Esophagus squamous epithelium (tissue), 5 donors: ENCODE measurements at regions not wholly inside any gene's neighbourhood (a gene's known extent, or its start where the extent isn't known, plus 50 kb on each side); places are given as distances from the start of the nearest gene placed in this dataset.

Experiments used
- DNase-seq: peaks from one replicate; lab custom pipeline; 2025; lab: John Stamatoyannopoulos, UW
- H3K27ac ChIP-seq, 4 donors: fragments of 200-600 bp; sonication (generic); one replicate each; pipeline ENCODE4 v1.5.1; 2016 to 2019; ENCODE audit warnings: mild to moderate bottlenecking in 1 of 4
- H3K27me3 ChIP-seq, 4 donors: fragments of 200-600 bp; sonication (generic); 1 replicate in 3 of 4; 2 replicates in 1 of 4; pipeline versions ENCODE4 v1.5.1 to v1.6.0; 2017 to 2021; ENCODE audit warnings: antibody characterized with exemption in 1 of 4
- H3K36me3 ChIP-seq, 3 donors: fragments of 200-600 bp; sonication (generic); one replicate each; pipeline ENCODE4 v1.5.1; 2016 to 2019
- H3K4me1 ChIP-seq, 3 donors: fragments of 200-600 bp; sonication (generic); one replicate each; pipeline ENCODE4 v1.5.1; 2017 to 2019
- H3K4me3 ChIP-seq, 4 donors: fragments of 200-600 bp; sonication (generic); 1 replicate in 3 of 4; 2 replicates in 1 of 4; pipeline ENCODE4 v1.5.1; 2016 to 2019; ENCODE audit warnings: mild to moderate bottlenecking in 2 of 4, moderate library complexity in 1 of 4
- H3K9me3 ChIP-seq, 3 donors: fragments of 200-600 bp; sonication (generic); one replicate each; pipeline ENCODE4 v1.5.1; 2016 to 2019
- CTCF ChIP-seq, 6 experiments: fragments of 450-650 bp in 4 of 6; fragments of 200-600 bp in 2 of 6; sonication (generic) in 2 of 6; IDR thresholded peaks; one replicate each; pipeline ENCODE4 v1.5.1; 2016 to 2019; ENCODE audit warnings: antibody characterized with exemption in 6 of 6, mild to moderate bottlenecking in 4 of 6, moderate library complexity in 4 of 6
- POLR2A ChIP-seq, 4 donors: fragments of 450-650 bp; IDR thresholded peaks; one replicate each; pipeline ENCODE4 v1.6.1; 2017; ENCODE audit warnings: antibody characterized with exemption in 4 of 4, mild to moderate bottlenecking in 4 of 4, moderate library complexity in 3 of 4
- WGBS, 2 donors: methylation state at CpG; one replicate each; pipeline ENCODE4 v1.1.5; 2018; 5-methylcytosine and 5-hydroxymethylcytosine counted together
- intact Hi-C: fragments of 100-400 bp; cut with DNase I; formaldehyde crosslinking; loops from one replicate; pipeline ENCODE4 v1.15.0; 2022
- donor health status: DM: yes; HTN: yes; CAD: no.

- Histone ChIP-seq H3K27me3 (peaks cover 0 to 47% (median 0%) of the 10 kb centered on the region in 4 donors), H3K27ac (no peak overlapping the region), H3K4me3 (no peak overlapping the region), H3K9me3 (no peaks in the 10 kb centered on the region), H3K4me1 (no peaks in the 10 kb centered on the region), H3K36me3 (no peaks in the 10 kb centered on the region)
- no peak for DNase-seq
- intact Hi-C loops = no loop called here
- TF ChIP-seq POLR2A (IDR thresholded peaks at IDR 0.05) (no peak), CTCF (IDR thresholded peaks at IDR 0.05) (no peak)
Observed at GRCh38 chr1:30304080-30304479, 419.3 kb downstream of the MATN1 start.

- H3K4me1 ChIP-seq = no peaks in the 10 kb centered on the region
- no peaks in the 10 kb centered on the region for H3K36me3 ChIP-seq
- TF ChIP-seq CTCF (IDR thresholded peaks at IDR 0.05) (no peak), POLR2A (IDR thresholded peaks at IDR 0.05) (no peak)
- H3K4me3 ChIP-seq = no peak overlapping the region
- intact Hi-C loops = no loop called here
- 60 to 88% methylated on average over 1 to 2 of the region's 2 CpGs for WGBS, 2 donors
- no peaks in the 10 kb centered on the region for H3K9me3 ChIP-seq
- no peak overlapping the region for H3K27ac ChIP-seq
- DNase-seq = no peak
- H3K27me3 ChIP-seq = peaks cover 0 to 50% (median 0%) of the 10 kb centered on the region in 4 donors
Observed at GRCh38 chr1:30303387-30303786, 420.0 kb downstream of the MATN1 start.

GRCh38 chr1:30302858-30303257 lies 420.5 kb downstream of the MATN1 start:
- Histone ChIP-seq H3K36me3 (no peaks in the 10 kb centered on the region), H3K9me3 (no peaks in the 10 kb centered on the region), H3K4me1 (no peaks in the 10 kb centered on the region), H3K27ac (no peak overlapping the region), H3K27me3 (peaks cover 0 to 48% (median 0%) of the 10 kb centered on the region in 4 donors), H3K4me3 (no peak overlapping the region)
- 49 to 77% methylated on average over 4 of the region's 5 CpGs for WGBS, 2 donors
- no peak for DNase-seq
- intact Hi-C loops = no loop called here
- TF ChIP-seq CTCF (IDR thresholded peaks at IDR 0.05) (no peak), POLR2A (IDR thresholded peaks at IDR 0.05) (no peak)

- 44 to 66% methylated on average over 3 to 5 of the region's 5 CpGs for WGBS, 2 donors
- Histone ChIP-seq H3K36me3 (no peaks in the 10 kb centered on the region), H3K27me3 (peaks cover 0 to 50% (median 0%) of the 10 kb centered on the region in 4 donors), H3K27ac (no peak overlapping the region), H3K4me3 (no peak overlapping the region), H3K4me1 (no peaks in the 10 kb centered on the region), H3K9me3 (no peaks in the 10 kb centered on the region)
- DNase-seq = no peak
- intact Hi-C loops = no loop called here
- no peak for TF ChIP-seq POLR2A (IDR thresholded peaks at IDR 0.05)
- TF ChIP-seq CTCF (IDR thresholded peaks at IDR 0.05) = no peak
Observed at GRCh38 chr1:30300669-30301068, 422.7 kb downstream of the MATN1 start.

GRCh38 chr1:30299393-30299792 lies 424.0 kb downstream of the MATN1 start:
- intact Hi-C loops = no loop called here
- no peak overlapping the region for H3K27ac ChIP-seq
- H3K27me3 ChIP-seq = peaks cover 0 to 55% (median 0%) of the 10 kb centered on the region in 4 donors
- 67 to 82% methylated on average over 1 to 2 of the region's 2 CpGs for WGBS, 2 donors
- TF ChIP-seq CTCF (IDR thresholded peaks at IDR 0.05) = no peak
- TF ChIP-seq POLR2A (IDR thresholded peaks at IDR 0.05) = no peak
- H3K36me3 ChIP-seq = no peaks in the 10 kb centered on the region
- H3K4me3 ChIP-seq = no peak overlapping the region
- DNase-seq = no peak
- H3K4me1 ChIP-seq = no peaks in the 10 kb centered on the region
- no peaks in the 10 kb centered on the region for H3K9me3 ChIP-seq
